Mammary epithelial cell (primary cell): ENCODE measurements at regions not wholly inside any gene's neighbourhood (a gene's known extent, or its start where the extent isn't known, plus 50 kb on each side); places are given as distances from the start of the nearest gene placed in this dataset.

Experiments used
- CTCF ChIP-seq, 2 donors: IDR thresholded peaks in 1 of 2; conservative IDR thresholded peaks in 1 of 2; 2 replicates each; pipeline ENCODE4 v1.5.1; 2011 to 2012; ENCODE audit warnings: inconsistent platforms in 2 of 2, low read length in 2 of 2, mild to moderate bottlenecking in 2 of 2, control low read depth in 1 of 2, low read depth in 1 of 2; ENCODE audit not compliant: insufficient read depth in 1 of 2; ENCODE audit errors: extremely low read depth in 1 of 2
- EZH2 ChIP-seq: IDR thresholded peaks from 2 replicates; pipeline ENCODE4 v1.6.1; 2012; ENCODE audit warnings: low read length, inconsistent platforms, borderline replicate concordance

DNA sequence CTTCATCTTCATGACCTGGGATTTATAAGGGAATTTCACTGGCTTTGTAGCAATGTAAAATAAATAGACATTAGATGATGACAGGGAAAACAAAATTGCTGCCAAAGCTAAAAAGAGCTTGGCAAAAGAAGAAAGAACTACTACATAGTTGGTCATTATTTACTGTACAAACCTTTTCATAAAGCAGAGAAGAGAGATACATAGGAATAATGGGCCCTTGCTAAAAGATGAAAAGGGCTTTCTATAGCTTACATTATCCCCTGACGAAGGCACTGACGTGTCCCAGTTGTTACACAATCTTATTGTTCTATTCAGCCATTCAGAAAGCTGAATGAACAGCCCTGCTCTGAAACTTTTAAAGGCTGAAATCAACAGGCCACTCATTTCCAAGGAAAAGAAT, 57.1 kb downstream of the ZC3H11B start:
- TF ChIP-seq CTCF (conservative IDR thresholded peaks at IDR 0.05 in 1 of 2, IDR thresholded peaks at IDR 0.05 in 1 of 2; ENCODE audit: extremely low read depth in 1 of 2, insufficient read depth in 1 of 2, low read depth in 1 of 2, low read length in 2 of 2) = no peak
- TF ChIP-seq EZH2 = no peak
